ES-I3 (cell line): ENCODE measurements at regions not wholly inside any gene's neighbourhood (a gene's known extent, or its start where the extent isn't known, plus 50 kb on each side); places are given as distances from the start of the nearest gene placed in this dataset.
"Not testable (repeated sequence)": the region's sequence is repeated elsewhere in the genome, so short reads cannot be mapped to it uniquely, and the experiment has no call there.

Experiments used
- H3K36me3 ChIP-seq: 2 replicates; pipeline ENCODE4 v1.6.1; 2013; ENCODE audit warnings: mild to moderate bottlenecking, low read length, control low read depth, moderate library complexity; ENCODE audit not compliant: insufficient read depth
- H3K4me1 ChIP-seq: 2 replicates; pipeline ENCODE4 v1.6.1; 2013; ENCODE audit warnings: mild to moderate bottlenecking, control low read depth, low read length; ENCODE audit not compliant: insufficient read depth
- H3K9ac ChIP-seq: 2 replicates; pipeline ENCODE4 v1.6.1; 2013; ENCODE audit warnings: low read depth, mild to moderate bottlenecking, low read length, moderate library complexity
- H3K9me3 ChIP-seq: 2 replicates; pipeline ENCODE4 v1.6.1; 2013; ENCODE audit warnings: mild to moderate bottlenecking, low read length, moderate library complexity; ENCODE audit not compliant: control insufficient read depth, insufficient read depth

DNA sequence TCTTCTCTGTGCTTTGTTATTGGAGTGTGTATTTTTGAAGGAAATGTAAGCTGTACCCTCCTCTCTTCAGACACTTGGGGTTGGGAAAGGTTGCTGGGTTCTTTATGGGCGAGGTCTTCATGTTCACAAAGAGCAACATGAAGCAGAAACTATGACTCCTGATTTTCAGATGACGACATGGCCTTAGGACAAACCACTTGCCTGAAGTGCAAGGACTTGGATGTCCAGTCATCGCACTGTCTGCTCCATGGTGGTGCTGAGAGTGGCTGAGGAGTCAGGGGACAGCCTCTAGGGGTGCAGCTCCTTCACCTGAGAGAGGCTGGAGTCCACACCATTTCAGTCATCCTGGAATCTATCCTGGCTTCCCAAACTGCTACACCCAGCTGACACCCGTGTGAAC, 183.9 kb upstream of the CDH5 start:
- H3K9me3 ChIP-seq, result peaks cover 2% of the 10 kb centered on the region
- no peaks in the 10 kb centered on the region for H3K4me1 ChIP-seq
- no peak overlapping the region for H3K9ac ChIP-seq
- no peaks in the 10 kb centered on the region for H3K36me3 ChIP-seq

DNA sequence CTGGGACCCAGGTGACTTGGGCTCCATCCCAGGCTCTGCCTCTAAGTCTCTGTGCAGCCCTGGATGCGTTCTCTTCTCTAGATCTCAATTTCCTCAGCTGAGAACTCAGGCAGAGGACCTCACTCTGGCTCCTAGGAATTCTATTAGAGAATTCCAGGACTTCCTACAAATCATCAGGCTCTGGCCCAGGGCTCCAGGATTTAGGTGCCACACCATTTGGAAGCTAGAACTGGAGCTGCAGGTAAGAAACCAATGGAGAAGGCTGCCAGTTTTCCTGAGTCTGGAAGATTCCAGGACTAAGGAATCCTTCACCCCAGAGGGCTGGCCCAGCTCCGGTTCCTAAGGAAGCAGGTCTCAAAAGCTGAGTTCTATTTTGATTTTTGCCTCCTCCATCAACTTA, 189.8 kb upstream of the CDH5 start:
- H3K4me1 ChIP-seq, result no peaks in the 10 kb centered on the region
- no peak overlapping the region for H3K9ac ChIP-seq
- H3K36me3 ChIP-seq, result no peaks in the 10 kb centered on the region
- no peaks in the 10 kb centered on the region; the same call in none of the 2 replicates for H3K9me3 ChIP-seq

GRCh38 chr16:66176111-66176510, 190.4 kb upstream of the CDH5 start:
- no peak overlapping the region for H3K9ac ChIP-seq
- H3K36me3 ChIP-seq, result no peaks in the 10 kb centered on the region
- H3K9me3 ChIP-seq, result no peaks in the 10 kb centered on the region; the same call in none of the 2 replicates
- H3K4me1 ChIP-seq, result no peaks in the 10 kb centered on the region

GRCh38 chr16:66175636-66176035, 190.9 kb upstream of the CDH5 start:
- Histone ChIP-seq H3K4me1 (no peaks in the 10 kb centered on the region), H3K36me3 (no peaks in the 10 kb centered on the region), H3K9me3 (no peaks in the 10 kb centered on the region; the same call in none of the 2 replicates), H3K9ac (no peak overlapping the region)

- H3K36me3 ChIP-seq, result no peaks in the 10 kb centered on the region
- no peaks in the 10 kb centered on the region for H3K4me1 ChIP-seq
- no peak overlapping the region for H3K9ac ChIP-seq
- H3K9me3 ChIP-seq, result no peaks in the 10 kb centered on the region; the same call in none of the 2 replicates
Measured at GRCh38 chr16:66175058-66175457, 191.4 kb upstream of the CDH5 start.

- not testable (repeated sequence) for H3K9ac ChIP-seq, H3K4me1 ChIP-seq, H3K36me3 ChIP-seq, H3K9me3 ChIP-seq
Measured at GRCh38 chr16:66173796-66174195, 192.7 kb upstream of the CDH5 start.

GRCh38 chr16:66173181-66173580, 193.3 kb upstream of the CDH5 start:
- not testable (repeated sequence) for H3K9ac ChIP-seq, H3K36me3 ChIP-seq, H3K4me1 ChIP-seq

DNA sequence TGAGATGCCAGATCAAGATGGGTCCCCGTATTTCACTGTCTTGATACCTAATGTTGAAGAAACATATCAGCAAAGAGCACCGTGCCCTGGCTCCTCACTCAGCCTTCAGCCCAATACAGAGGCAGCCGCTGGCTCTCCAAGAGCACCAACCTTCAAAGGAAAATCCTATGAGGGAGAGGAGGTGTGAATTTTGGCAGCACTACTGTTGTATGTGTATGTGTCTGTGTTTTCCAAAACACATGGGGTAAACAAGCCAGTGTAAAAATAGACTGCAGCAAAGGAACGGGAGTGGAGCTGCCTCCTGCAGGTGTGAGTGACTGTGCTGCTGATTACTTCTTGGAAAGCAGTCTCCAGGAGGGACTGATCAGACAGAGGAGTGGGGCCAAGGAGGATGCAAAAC, 194.0 kb upstream of the CDH5 start:
- H3K4me1 ChIP-seq, result no peaks in the 10 kb centered on the region
- no peak overlapping the region for H3K9ac ChIP-seq
- H3K36me3 ChIP-seq, result no peaks in the 10 kb centered on the region
- H3K9me3 ChIP-seq, result no peaks in the 10 kb centered on the region

More at GRCh38 chr16:66173181-66173580, 193.3 kb upstream of the CDH5 start:
- not testable (repeated sequence) for H3K9me3 ChIP-seq

DNA sequence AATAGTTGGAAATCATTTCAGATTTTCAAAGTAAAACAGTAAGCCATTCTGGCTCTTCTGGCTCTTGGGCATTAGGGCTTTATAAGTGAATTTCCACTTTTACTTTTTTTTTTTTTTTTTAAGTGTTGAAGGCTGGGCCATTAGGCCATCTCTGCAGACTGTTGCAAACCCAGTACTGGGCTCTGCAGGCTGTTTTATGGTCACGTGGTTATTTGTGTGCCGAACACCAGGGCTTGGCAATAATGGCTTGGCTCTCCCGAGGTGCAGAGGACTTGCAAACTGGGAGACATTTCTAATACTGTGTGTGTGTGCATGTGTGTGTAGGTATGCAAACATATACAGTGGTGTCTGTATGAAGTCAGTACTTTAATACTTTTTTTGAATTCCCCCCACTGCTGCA, 194.9 kb upstream of the CDH5 start:
- Histone ChIP-seq H3K36me3 (no peaks in the 10 kb centered on the region), H3K4me1 (no peaks in the 10 kb centered on the region), H3K9me3 (no peaks in the 10 kb centered on the region), H3K9ac (no peak overlapping the region)

- Histone ChIP-seq H3K4me1 (no peaks in the 10 kb centered on the region), H3K9ac (no peak overlapping the region), H3K9me3 (no peaks in the 10 kb centered on the region), H3K36me3 (no peaks in the 10 kb centered on the region)
Measured at GRCh38 chr16:66170989-66171388, 195.5 kb upstream of the CDH5 start.

GRCh38 chr16:66169817-66170216, 196.7 kb upstream of the CDH5 start:
- Histone ChIP-seq H3K36me3 (no peaks in the 10 kb centered on the region), H3K9ac (no peak overlapping the region), H3K4me1 (no peaks in the 10 kb centered on the region), H3K9me3 (no peaks in the 10 kb centered on the region; the same call in 1 of the 2 replicates)

- Histone ChIP-seq H3K9me3 (no peaks in the 10 kb centered on the region; the same call in 1 of the 2 replicates), H3K9ac (no peak overlapping the region), H3K4me1 (no peaks in the 10 kb centered on the region), H3K36me3 (no peaks in the 10 kb centered on the region)
Measured at GRCh38 chr16:66168777-66169176, 197.7 kb upstream of the CDH5 start.

DNA sequence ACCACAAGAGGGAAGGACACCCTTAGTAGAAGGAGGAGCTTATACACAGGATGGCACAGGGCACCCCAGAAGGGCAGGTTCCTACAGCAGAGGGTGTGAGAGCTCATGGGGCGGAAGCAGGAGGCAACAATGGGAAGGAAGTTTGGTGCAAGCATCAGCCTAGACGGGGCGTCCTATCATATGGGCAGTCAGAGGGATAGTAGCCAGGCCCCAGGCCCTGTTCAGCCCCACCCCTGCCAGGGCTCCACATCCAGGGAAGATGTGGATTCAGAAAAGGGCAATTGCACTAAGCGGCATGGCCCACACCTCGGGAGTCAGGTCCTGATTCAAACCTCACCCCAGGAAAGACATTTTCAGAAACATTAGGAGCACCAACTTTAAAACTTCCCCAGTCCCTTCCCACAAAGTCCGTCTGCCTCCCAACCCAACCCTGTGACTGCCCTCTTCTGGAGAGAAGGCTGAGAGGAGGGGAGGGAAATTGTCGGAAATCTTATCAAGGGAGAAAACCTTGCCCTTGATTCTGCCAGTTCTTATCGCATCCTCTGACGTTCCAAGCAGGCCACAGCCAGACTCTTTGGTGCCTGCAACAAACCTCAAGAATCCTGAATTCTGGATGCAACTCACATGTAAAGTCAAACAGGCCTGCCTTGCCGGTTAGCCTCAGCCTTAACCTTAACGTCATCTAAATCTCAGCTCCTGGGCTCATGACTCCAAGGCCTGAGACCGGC, 198.8 kb upstream of the CDH5 start:
- no peaks in the 10 kb centered on the region for H3K4me1 ChIP-seq
- H3K9ac ChIP-seq, result no peak overlapping the region
- no peaks in the 10 kb centered on the region for H3K36me3 ChIP-seq
- no peaks in the 10 kb centered on the region; the same call in 1 of the 2 replicates for H3K9me3 ChIP-seq

GRCh38 chr16:66166490-66166889, 200.0 kb upstream of the CDH5 start:
- Histone ChIP-seq H3K36me3 (no peaks in the 10 kb centered on the region), H3K9me3 (no peaks in the 10 kb centered on the region; the same call in 1 of the 2 replicates), H3K9ac (no peak overlapping the region), H3K4me1 (no peaks in the 10 kb centered on the region)

DNA sequence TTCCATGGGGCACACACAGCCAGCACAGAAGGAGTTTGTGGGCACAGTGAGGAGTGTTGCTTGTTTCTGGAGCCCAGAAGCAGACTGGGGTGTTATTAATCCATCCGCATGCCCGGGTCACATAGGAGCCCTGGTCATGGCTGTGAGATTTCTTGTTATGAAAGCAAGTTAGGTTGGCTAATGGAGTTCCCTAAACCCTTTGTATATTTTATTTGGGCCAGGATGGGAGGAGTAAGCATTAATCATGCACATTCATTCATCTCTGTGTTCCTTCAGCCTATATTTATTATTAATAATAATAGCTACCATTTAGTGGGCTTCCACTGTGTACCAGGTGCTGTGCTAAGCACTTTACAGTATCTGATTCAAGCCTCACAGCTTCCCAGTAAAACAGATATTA, 200.6 kb upstream of the CDH5 start:
- Histone ChIP-seq H3K9me3 (no peaks in the 10 kb centered on the region; the same call in 1 of the 2 replicates), H3K4me1 (no peaks in the 10 kb centered on the region), H3K9ac (no peak overlapping the region), H3K36me3 (no peaks in the 10 kb centered on the region)
